DMS79 treated with DMSO at 0.1 percent for 48 hours (cell line): ENCODE measurements at regions not wholly inside any gene's neighbourhood (a gene's known extent, or its start where the extent isn't known, plus 50 kb on each side); places are given as distances from the start of the nearest gene placed in this dataset.
A peak's percentile ranks its signal among the peaks of the same experiment; 100 is the strongest.

Experiments used
- DNase-seq: peaks from one replicate; lab custom pipeline; 2025; lab: John Stamatoyannopoulos, UW

- no peak for DNase-seq
These were observed 253.1 kb upstream of the RPS6KA3 start for GRCh38 chrX:20519826-20520225.

GRCh38 chrX:20519146-20519545, 252.4 kb upstream of the RPS6KA3 start:
- no peak for DNase-seq

- no peak for DNase-seq
These were observed 250.9 kb upstream of the RPS6KA3 start for GRCh38 chrX:20517565-20517964.

GRCh38 chrX:20515841-20516461, 249.2 kb upstream of the RPS6KA3 start:
- peak; percentile 7 for DNase-seq

GRCh38 chrX:20514358-20514757, 247.6 kb upstream of the RPS6KA3 start:
- no peak for DNase-seq

GRCh38 chrX:20513185-20513584, 246.5 kb upstream of the RPS6KA3 start:
- no peak for DNase-seq

- DNase-seq: no peak
These were observed 245.1 kb upstream of the RPS6KA3 start for GRCh38 chrX:20511792-20512191.

GRCh38 chrX:20507901-20508620, 241.4 kb upstream of the RPS6KA3 start:
- DNase-seq: no peak

GRCh38 chrX:20506739-20507138, 240.0 kb upstream of the RPS6KA3 start:
- no peak for DNase-seq

GRCh38 chrX:20500949-20501348, 234.2 kb upstream of the RPS6KA3 start:
- no peak for DNase-seq

GRCh38 chrX:20500171-20500865, 233.6 kb upstream of the RPS6KA3 start:
- no peak for DNase-seq

- no peak for DNase-seq
These were observed 233.1 kb upstream of the RPS6KA3 start for GRCh38 chrX:20499763-20500162.

- no peak for DNase-seq
These were observed 232.3 kb upstream of the RPS6KA3 start for GRCh38 chrX:20498851-20499635.

GRCh38 chrX:20495575-20495974, 228.9 kb upstream of the RPS6KA3 start:
- no peak for DNase-seq

GRCh38 chrX:20488473-20488872, 221.8 kb upstream of the RPS6KA3 start:
- DNase-seq: no peak

- DNase-seq: no peak
These were observed 220.5 kb upstream of the RPS6KA3 start for GRCh38 chrX:20487227-20487626.

- DNase-seq: no peak
These were observed 214.9 kb upstream of the RPS6KA3 start for GRCh38 chrX:20481632-20482031.

- no peak for DNase-seq
These were observed 213.2 kb upstream of the RPS6KA3 start for GRCh38 chrX:20479896-20480295.

GRCh38 chrX:20479048-20479447, 212.3 kb upstream of the RPS6KA3 start:
- no peak for DNase-seq

GRCh38 chrX:20477836-20478524, 211.3 kb upstream of the RPS6KA3 start:
- peak; percentile 55 for DNase-seq

- DNase-seq: no peak
These were observed 210.5 kb upstream of the RPS6KA3 start for GRCh38 chrX:20477219-20477618.
